Smooth muscle cell (in vitro differentiated cells): ENCODE measurements at regions not wholly inside any gene's neighbourhood (a gene's known extent, or its start where the extent isn't known, plus 50 kb on each side); places are given as distances from the start of the nearest gene placed in this dataset.

Experiments
- DNase-seq: peaks from one replicate; lab custom pipeline; 2025; ENCODE audit not compliant: unreplicated experiment; lab: John Stamatoyannopoulos, UW
- H2AFZ ChIP-seq: fragments of 200-600 bp; sonication (generic); 2 replicates; pipeline ENCODE4 v1.6.0; 2016; ENCODE audit warnings: antibody characterized with exemption, low read depth, mild to moderate bottlenecking
- H3F3A ChIP-seq: fragments of 200-600 bp; sonication (generic); 2 replicates; pipeline ENCODE4 v1.6.0; 2017; ENCODE audit warnings: antibody characterized with exemption, low read depth
- H3K27ac ChIP-seq: fragments of 200-600 bp; sonication (generic); 2 replicates; pipeline ENCODE4 v1.5.1; 2016; ENCODE audit warnings: low read depth, mild to moderate bottlenecking
- H3K27me3 ChIP-seq: fragments of 200-600 bp; sonication (generic); 2 replicates; pipeline ENCODE4 v1.6.1; 2016; ENCODE audit warnings: low read depth, mild to moderate bottlenecking
- H3K36me3 ChIP-seq: fragments of 200-600 bp; sonication (generic); 2 replicates; pipeline ENCODE4 v1.5.1; 2016; ENCODE audit warnings: low read depth
- H3K4me1 ChIP-seq: fragments of 200-600 bp; sonication (generic); 2 replicates; pipeline ENCODE4 v1.5.1; 2016; ENCODE audit warnings: low read depth
- H3K4me2 ChIP-seq: fragments of 200-600 bp; sonication (generic); 2 replicates; pipeline ENCODE4 v1.6.0; 2016; ENCODE audit warnings: mild to moderate bottlenecking
- H3K4me3 ChIP-seq: fragments of 200-600 bp; sonication (generic); 2 replicates; pipeline ENCODE4 v1.5.1; 2016; ENCODE audit warnings: mild to moderate bottlenecking
- H3K79me2 ChIP-seq: fragments of 200-600 bp; sonication (generic); 2 replicates; pipeline ENCODE4 v1.6.0; 2016; ENCODE audit warnings: low read depth, mild to moderate bottlenecking
- H3K9ac ChIP-seq: fragments of 200-600 bp; sonication (generic); 2 replicates; pipeline ENCODE4 v1.6.0; 2016; ENCODE audit warnings: low read depth
- H3K9me3 ChIP-seq: fragments of 200-600 bp; sonication (generic); replicated peaks from 2 replicates; pipeline ENCODE4 v1.5.1; 2016; ENCODE audit warnings: low read depth
- H4K20me1 ChIP-seq: fragments of 200-600 bp; sonication (generic); 2 replicates; pipeline ENCODE4 v1.6.0; 2016; ENCODE audit warnings: low read depth
- CTCF ChIP-seq: fragments of 200-600 bp; sonication (generic); IDR thresholded peaks from 2 replicates; pipeline ENCODE4 v1.5.1; 2017; ENCODE audit warnings: borderline replicate concordance, mild to moderate bottlenecking, antibody characterized with exemption; ENCODE audit not compliant: insufficient read depth, poor library complexity, severe bottlenecking
- WGBS: methylation state at CpG from one replicate; pipeline ENCODE4 v1.1.7; 2016; ENCODE audit warnings: low lambda C conversion rate; 5-methylcytosine and 5-hydroxymethylcytosine counted together

DNA sequence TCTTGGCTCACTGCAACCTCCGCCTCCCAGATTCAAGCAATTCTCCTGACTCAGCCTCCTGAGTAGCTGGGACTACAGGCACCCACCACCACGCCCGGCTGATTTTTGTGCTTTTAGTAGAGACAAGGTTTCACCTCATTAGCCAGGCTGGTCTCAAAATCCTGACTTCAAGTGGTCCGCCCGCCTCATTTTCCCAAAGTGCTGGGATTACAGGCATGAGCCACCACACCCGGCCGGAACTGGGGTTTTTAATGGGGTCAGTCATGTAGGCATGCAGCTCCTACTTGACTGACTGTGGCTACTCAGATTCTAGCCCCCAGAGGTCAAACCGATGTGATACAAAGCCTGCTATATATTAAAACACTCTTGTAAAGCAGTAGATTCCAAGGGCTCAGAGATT is 631.7 kb downstream of the MAT2B start:
- H3K4me3 ChIP-seq = no peak overlapping the region
- no peaks in the 10 kb centered on the region for H3K9me3 ChIP-seq
- H3K9ac ChIP-seq = no peak overlapping the region
- DNase-seq = no peak
- WGBS = 93% methylated on average over 8 of the region's 8 CpGs
- H2AFZ ChIP-seq = no peak overlapping the region
- H3K4me1 ChIP-seq = no peaks in the 10 kb centered on the region
- no peaks in the 10 kb centered on the region for H3K36me3 ChIP-seq
- H3K27ac ChIP-seq = no peak overlapping the region
- H3K27me3 ChIP-seq = no peaks in the 10 kb centered on the region
- no peak for TF ChIP-seq CTCF
- H3K79me2 ChIP-seq = no peaks in the 10 kb centered on the region
- no peak overlapping the region for H3K4me2 ChIP-seq
- no peaks in the 10 kb centered on the region for H3F3A ChIP-seq
- no peaks in the 10 kb centered on the region for H4K20me1 ChIP-seq

GRCh38 chr5:164139423-164139822 is 634.0 kb downstream of the MAT2B start:
- H3K9ac ChIP-seq = no peak overlapping the region
- no peak for DNase-seq
- no peaks in the 10 kb centered on the region for H3K4me1 ChIP-seq
- no peaks in the 10 kb centered on the region for H3K27me3 ChIP-seq
- H3K27ac ChIP-seq = no peak overlapping the region
- H3K4me2 ChIP-seq = no peak overlapping the region
- no peaks in the 10 kb centered on the region for H3F3A ChIP-seq
- no peak overlapping the region for H3K4me3 ChIP-seq
- no peaks in the 10 kb centered on the region for H3K9me3 ChIP-seq
- H2AFZ ChIP-seq = no peak overlapping the region
- WGBS = 95% methylated on average over 2 of the region's 2 CpGs
- no peaks in the 10 kb centered on the region for H3K79me2 ChIP-seq
- H4K20me1 ChIP-seq = no peaks in the 10 kb centered on the region
- no peaks in the 10 kb centered on the region for H3K36me3 ChIP-seq
- TF ChIP-seq CTCF = no peak

- no peak for TF ChIP-seq CTCF
- 82% methylated on average over 1 of the region's 1 CpG for WGBS
- no peaks in the 10 kb centered on the region for H3K27me3 ChIP-seq
- no peaks in the 10 kb centered on the region for H4K20me1 ChIP-seq
- no peaks in the 10 kb centered on the region for H3K36me3 ChIP-seq
- peak overlapping the region; percentile 19 for H2AFZ ChIP-seq
- no peak overlapping the region for H3K4me3 ChIP-seq
- H3K9me3 ChIP-seq = no peaks in the 10 kb centered on the region
- H3K4me2 ChIP-seq = no peak overlapping the region
- H3K4me1 ChIP-seq = no peaks in the 10 kb centered on the region
- DNase-seq = no peak
- no peak overlapping the region for H3K9ac ChIP-seq
- no peak overlapping the region for H3K27ac ChIP-seq
- H3F3A ChIP-seq = no peaks in the 10 kb centered on the region
- no peaks in the 10 kb centered on the region for H3K79me2 ChIP-seq
These were observed 640.0 kb downstream of the MAT2B start for GRCh38 chr5:164145458-164145857.

- TF ChIP-seq CTCF = no peak
- no peaks in the 10 kb centered on the region for H3K79me2 ChIP-seq
- H3F3A ChIP-seq = no peaks in the 10 kb centered on the region
- H4K20me1 ChIP-seq = no peaks in the 10 kb centered on the region
- no peak overlapping the region for H3K4me2 ChIP-seq
- no peak overlapping the region for H2AFZ ChIP-seq
- H3K27me3 ChIP-seq = no peaks in the 10 kb centered on the region
- no peak overlapping the region for H3K9ac ChIP-seq
- H3K4me3 ChIP-seq = no peak overlapping the region
- no peaks in the 10 kb centered on the region for H3K4me1 ChIP-seq
- H3K36me3 ChIP-seq = no peaks in the 10 kb centered on the region
- 94% methylated on average over 4 of the region's 4 CpGs for WGBS
- no peaks in the 10 kb centered on the region for H3K9me3 ChIP-seq
- DNase-seq = no peak
- no peak overlapping the region for H3K27ac ChIP-seq
These were observed 640.8 kb downstream of the MAT2B start for GRCh38 chr5:164146223-164146622.
